Embryonic facial prominence (tissue), 1 donor: ENCODE measurements at regions not wholly inside any gene's neighbourhood (a gene's known extent, or its start where the extent isn't known, plus 50 kb on each side); places are given as distances from the start of the nearest gene placed in this dataset.

ENCODE experiments used
- DNase-seq: peaks from one replicate; pipeline ENCODE4 v3.0.0-alpha.2; 2016; ENCODE audit errors: extremely low spot score

- no peak for DNase-seq
Measured at GRCh38 chr2:191514613-191515012, 163.3 kb upstream of the NABP1 start.

- DNase-seq: no peak
Measured at GRCh38 chr2:191515551-191515950, 162.4 kb upstream of the NABP1 start.

- no peak for DNase-seq
Measured at GRCh38 chr2:191516260-191516659, 161.7 kb upstream of the NABP1 start.

DNA sequence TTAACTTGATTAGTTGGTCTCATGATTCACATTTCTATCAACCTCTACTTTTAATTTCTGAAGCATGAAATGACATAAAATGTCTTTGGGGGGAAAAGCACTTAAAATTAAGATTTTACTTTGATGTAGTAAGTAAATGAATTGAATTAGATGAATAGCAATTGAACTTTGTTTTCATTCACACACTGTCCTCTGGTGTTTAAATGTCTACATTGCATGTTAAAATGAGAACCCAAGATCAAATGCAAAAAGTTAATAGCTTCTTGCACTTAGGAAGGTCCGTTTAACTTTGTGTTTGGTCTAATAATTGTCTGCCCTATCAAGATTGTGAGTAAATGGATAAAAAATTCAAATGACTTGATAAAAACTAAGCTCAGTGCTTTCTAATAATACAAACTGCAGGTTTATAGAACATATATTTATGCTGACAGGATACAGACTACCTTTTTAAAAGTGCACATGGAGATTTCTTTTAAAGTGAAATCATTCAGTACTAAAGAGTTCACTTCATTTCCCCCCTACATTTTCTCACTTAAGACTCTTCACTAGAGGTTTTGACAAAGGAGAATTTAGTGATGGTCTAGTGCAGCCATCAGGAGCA is 156.2 kb upstream of the NABP1 start:
- no peak for DNase-seq

- no peak for DNase-seq
Measured at GRCh38 chr2:191522478-191523120, 155.3 kb upstream of the NABP1 start.

DNA sequence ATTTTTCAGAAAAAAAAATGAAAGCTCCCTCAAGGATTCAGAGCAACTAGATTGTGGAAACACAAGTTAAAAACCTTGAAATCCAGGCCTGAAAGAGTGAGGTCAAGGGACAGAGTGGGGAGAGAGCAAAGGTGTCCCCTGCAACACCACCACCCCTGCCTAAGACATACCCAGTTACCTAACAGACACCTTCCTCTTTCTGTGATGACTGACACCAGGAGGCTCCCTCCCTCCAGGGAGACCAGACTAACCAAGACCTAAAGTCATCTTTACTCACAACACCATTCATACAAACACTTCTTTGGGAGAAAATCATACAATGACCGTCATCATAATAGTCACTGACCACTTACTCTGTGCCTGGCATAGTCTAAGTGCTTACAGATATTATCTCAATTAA is 151.8 kb upstream of the NABP1 start:
- DNase-seq: no peak

- DNase-seq: no peak
Measured at GRCh38 chr2:191526536-191526935, 151.4 kb upstream of the NABP1 start.

DNA sequence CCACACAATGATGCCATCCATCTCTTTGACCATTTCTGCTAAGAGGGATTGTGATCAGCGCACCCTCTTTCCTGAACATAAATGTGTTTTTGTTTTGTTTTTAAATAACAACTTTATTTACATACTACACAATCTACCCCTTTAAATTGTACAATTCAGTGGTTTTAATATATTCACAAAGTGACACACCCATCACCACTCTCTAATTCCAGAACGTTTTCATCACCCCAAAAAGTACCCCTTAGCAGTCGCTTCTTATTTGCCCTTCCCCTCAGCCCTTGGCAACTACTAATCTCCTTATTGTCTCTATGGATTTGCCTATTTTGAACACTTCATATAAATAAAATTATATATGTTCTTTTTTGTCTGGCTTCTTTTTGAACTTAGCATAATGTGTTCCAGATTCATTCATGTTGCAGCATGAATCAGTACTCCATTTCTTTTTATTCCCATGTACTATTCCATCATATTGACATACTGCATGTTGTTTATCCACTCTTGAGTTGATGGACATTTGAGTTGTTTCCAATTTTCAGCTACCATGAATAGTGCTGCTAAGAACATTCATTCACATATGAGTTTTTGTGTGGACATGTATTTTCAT is 150.9 kb upstream of the NABP1 start:
- no peak for DNase-seq

- no peak for DNase-seq
Measured at GRCh38 chr2:191530618-191531017, 147.3 kb upstream of the NABP1 start.

- DNase-seq: no peak
Measured at GRCh38 chr2:191533693-191534180, 144.2 kb upstream of the NABP1 start.

DNA sequence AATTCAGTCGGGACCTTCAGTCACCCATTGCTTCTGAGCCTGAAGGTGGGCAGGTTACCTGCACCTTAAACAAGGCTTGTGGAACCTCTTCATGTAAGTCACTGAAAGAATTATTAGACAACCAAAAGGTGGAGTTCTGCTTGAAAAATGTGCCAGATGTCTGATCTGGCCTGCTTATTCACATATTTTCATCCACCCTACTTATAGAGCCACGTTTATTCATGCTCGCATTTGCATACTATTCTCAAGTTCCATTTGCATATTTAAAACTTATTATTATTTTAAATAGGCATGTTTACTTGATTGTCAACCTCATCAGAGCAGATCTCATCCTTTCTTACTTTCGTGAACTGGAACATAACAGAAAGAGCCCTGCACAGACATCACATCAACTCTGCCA is 140.0 kb upstream of the NABP1 start:
- no peak for DNase-seq

DNA sequence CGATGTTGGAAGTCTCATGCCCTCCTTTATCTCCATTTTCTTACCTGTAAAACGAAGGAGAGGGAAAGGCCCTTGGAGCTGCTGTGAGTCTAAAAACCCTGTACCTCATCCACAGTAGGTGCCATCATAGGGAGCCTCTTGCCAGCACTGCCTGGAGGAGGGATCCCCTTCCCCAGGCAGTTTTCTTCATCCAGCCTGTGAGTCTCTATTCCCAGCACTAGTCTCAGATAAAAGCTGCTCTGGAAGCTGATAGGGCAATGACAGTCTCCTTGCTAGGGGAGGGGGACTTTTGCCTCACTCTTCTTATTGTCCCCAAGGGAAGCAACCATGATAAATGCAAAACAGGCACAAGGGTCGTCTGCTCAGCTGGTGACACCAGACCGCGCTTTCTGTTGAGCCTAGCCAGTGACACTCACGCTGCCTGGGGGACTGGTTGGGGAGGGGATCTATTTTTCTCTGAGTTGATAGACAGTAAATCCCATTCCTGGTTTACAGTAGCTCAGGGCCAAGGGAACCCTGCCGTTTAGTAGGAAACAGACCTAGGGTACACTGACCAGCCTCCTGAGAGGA is 139.5 kb upstream of the NABP1 start:
- DNase-seq: no peak

GRCh38 chr2:191539068-191539467 is 138.9 kb upstream of the NABP1 start:
- DNase-seq: no peak

DNA sequence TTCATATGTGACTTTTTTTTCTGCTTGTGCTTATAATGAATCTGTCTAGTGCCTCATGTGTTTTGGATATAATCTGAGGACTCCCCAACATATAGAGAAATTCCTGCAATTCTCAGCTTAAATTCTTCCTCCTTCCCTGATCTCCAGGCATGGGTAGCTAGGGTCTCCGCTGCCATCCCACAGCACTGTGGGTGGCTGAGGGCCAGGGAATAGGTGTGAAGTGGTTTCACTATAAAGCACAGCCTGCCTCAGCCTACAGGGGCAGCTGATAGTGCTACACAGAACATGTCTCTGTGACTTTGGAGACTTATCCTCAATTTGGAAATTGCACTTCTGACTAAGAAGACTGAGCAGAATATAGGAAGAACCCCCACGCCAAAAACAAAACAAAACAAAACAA is 137.3 kb upstream of the NABP1 start:
- DNase-seq: no peak

DNA sequence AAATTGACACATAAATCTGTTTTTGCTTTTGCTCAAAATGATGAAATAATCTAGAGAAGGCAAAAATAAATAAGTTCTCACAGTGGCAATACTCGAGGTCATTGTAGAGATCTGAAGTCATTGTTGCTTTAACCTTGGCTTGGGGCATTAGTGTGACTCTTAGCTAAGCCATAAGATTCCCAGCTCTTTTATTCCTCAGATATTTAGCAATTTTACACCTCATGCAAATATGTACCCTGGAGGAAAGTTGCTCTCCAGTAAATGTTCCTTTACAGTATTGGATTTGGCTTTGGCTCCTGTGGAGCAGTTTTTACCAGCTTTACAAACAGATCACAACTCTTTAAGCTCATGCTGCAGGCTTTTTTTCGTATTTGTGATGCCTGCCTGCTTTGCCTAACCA is 134.2 kb upstream of the NABP1 start:
- DNase-seq: no peak

- DNase-seq: no peak
Measured at GRCh38 chr2:191544461-191545062, 133.4 kb upstream of the NABP1 start.

- no peak for DNase-seq
Measured at GRCh38 chr2:191545361-191545760, 132.6 kb upstream of the NABP1 start.

DNA sequence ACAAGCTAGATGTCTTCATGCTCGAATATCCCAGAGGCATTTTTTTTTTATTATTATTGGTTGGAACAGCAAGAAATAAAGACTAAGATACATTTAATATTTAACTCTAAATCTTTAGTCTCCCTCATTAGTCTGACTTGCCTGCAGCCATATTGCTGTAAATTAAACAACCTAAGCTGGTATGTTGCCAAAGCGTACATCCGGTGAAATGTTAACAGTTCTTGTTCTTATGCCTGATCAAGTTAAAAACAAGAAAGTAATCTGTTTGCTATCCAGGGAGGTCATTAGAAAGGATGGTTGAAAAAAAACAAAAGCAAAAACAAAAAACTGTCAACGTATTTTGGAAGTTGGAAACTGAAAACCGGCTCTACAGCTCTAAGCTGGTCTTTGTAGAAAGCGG is 125.9 kb upstream of the NABP1 start:
- no peak for DNase-seq

DNA sequence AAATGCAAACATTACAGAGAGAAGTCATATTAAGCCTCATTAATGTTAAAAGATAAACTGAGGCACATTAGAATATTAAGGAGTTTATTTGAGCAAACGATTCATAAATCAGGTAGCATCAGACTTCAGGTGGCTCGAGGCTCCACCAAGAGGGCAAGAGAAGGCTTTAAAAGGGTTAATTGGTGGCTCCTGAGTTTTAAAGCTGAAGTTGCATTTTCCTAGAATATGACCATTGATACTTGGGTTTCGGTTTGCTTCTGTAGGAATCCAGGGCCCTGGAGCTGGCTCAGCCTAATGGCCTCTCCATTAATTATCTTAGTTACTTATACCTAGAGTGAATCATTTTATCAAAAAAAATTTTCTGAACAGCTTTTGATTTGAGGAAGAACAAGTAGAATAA is 123.7 kb upstream of the NABP1 start:
- DNase-seq: no peak

DNA sequence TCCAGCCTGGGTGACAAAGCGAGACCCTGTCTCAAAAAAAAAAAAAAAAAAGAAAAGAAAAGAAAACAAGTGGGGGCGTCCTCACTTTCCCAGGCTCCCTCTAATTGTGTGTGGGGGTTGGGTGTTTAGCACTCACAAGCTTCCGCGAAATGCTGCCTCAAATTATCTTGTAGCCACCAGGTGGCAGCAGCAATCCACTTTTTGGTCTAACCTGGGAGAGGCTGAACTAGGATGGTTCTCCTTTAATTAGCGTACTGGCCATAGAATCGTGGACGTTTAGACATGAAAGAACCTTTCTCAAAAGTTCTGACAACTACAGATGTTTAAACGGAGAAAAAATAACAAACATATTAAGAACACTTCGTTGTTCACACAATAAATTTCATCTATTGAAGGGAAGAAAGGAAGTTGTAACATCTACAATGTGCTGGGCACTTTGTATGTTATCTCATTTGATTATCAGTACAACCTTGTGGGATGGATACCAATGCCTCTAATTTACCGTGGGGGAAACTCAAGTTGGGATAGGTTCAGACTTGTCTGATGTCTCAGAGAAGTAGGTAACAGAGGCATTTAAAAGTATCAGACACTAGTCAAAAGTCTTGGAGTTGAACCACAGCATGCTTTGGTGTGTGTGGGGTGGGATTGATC is 122.7 kb upstream of the NABP1 start:
- DNase-seq: peak; percentile 46

DNA sequence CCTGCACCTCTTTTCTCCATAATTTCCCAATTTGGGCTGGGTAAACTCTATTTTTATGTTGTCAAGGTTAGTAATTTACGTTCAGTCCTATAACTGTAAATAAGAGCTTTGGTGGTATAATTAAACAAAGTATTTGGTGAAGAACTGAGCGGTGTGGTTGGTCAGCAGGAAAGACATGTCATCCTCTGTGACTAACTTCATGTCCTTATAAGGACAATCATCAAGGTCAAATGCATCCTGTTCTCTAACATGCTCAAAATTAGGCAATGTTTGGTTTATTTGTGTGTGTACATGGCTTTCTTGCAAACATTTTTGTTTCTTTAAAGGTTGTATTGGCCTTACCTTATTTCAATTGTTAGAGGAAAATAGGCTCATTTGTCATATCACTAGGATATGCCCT is 121.5 kb upstream of the NABP1 start:
- no peak for DNase-seq

DNA sequence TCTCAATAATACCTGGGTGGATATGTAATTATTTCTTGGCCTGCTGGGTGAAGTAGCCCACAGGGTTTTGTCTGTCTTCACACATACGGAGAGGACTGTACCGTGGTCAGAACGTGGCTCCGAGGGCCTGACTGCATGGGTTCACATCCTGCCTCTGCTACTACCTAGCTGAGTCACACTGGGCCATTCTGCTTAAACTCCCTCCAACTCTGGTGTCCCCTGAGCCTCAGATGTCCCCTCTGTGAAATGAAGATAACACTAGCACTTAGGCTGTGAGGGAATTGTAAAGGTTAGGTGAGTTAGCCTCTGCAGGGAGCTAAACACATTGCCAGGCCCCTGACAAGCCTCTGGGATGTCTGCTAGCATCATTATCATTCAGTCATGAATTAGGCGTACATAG is 120.1 kb upstream of the NABP1 start:
- no peak for DNase-seq
